Bone marrow (tissue), 2 donors: ENCODE measurements at regions not wholly inside any gene's neighbourhood (a gene's known extent, or its start where the extent isn't known, plus 50 kb on each side); places are given as distances from the start of the nearest gene placed in this dataset.

Experiments used
- DNase-seq, 2 donors: peaks; one replicate each; lab custom pipeline; 2025; lab: John Stamatoyannopoulos, UW

- DNase-seq = no peak
Observed at GRCh38 chr7:110050785-110051184, 1040.1 kb upstream of the LRRN3 start.

DNA sequence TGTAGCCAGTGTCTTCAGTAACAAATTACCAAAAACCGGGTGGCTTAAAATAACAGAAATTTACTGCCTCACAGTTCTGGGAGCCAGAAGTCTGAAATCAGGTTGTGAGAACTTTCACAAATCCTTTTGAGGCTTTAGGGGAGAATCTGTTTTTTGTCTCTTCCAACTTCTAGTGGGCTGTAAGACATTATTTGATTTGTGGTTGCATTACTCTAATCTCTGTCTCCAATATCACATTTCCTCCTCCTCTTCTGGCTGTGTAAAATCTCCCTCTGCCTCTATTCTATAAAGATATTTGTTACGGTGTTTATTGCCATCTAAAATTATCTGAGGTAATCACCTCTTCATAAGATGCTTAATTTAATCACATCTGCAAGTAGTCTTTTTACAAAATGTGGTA is 1039.6 kb upstream of the LRRN3 start:
- no peak for DNase-seq

- DNase-seq = no peak
Observed at GRCh38 chr7:110056331-110056730, 1034.6 kb upstream of the LRRN3 start.

GRCh38 chr7:110058401-110058800 is 1032.5 kb upstream of the LRRN3 start:
- no peak for DNase-seq

DNA sequence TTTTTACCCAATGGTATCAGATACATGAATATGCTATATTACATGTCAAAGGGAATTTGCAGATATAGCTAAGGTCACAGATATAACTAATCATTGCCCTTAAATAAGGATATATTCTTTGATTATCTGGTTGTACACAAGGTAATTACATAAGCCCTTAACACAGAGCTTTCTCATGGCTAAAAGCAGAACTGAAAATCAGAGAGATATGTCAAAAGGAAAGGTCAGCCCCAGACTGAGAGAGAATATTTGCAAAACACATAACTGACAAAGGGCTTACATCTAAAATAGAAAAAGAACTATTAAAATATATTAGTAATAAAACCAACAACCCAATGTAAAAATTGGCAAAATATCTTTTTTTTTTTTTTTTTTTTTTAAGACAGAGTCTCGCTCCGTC is 1029.5 kb upstream of the LRRN3 start:
- no peak for DNase-seq

GRCh38 chr7:110065121-110065520 is 1025.8 kb upstream of the LRRN3 start:
- DNase-seq = no peak

DNA sequence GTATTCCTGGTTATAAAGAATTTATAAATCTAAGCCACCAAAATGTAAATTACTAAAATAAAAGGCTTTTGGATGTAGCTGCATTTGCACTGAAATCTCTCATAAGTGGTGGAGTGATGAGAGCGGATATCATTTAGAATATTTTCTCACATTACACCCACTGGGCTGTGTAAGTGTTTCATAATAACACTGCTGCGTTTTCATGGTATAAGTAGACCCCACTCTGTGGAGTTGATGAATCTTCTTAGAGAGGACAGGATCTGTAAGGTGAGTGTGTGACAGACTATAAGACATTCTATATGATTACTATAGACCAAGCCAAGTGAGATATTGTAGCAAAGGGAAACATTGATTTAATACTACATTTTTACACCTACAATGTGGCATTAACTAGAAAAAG is 1024.1 kb upstream of the LRRN3 start:
- no peak for DNase-seq

GRCh38 chr7:110071192-110071591 is 1019.7 kb upstream of the LRRN3 start:
- DNase-seq = no peak

DNA sequence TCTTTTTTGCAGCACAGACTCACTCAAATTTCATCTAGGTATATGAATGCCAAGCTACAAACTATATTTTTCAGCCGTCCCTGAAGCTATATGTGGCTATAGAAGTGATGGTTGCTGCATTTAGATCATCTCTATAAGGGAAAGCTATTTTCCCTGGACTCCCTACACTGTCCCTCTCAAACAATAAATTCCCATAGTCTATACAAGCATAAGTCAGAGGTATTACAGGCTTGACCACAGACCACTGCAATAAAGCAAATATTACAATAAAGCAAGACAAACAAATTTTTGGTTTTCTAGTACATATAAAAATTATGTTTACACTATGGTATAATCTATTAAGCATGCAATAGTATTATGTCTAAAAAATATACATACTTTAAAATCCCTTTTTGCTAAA is 1015.5 kb upstream of the LRRN3 start:
- DNase-seq = no peak

GRCh38 chr7:110076194-110076593 is 1014.7 kb upstream of the LRRN3 start:
- no peak for DNase-seq

GRCh38 chr7:110084181-110084807 is 1006.6 kb upstream of the LRRN3 start:
- no peak for DNase-seq

- no peak for DNase-seq
Observed at GRCh38 chr7:110090110-110090820, 1000.7 kb upstream of the LRRN3 start.

DNA sequence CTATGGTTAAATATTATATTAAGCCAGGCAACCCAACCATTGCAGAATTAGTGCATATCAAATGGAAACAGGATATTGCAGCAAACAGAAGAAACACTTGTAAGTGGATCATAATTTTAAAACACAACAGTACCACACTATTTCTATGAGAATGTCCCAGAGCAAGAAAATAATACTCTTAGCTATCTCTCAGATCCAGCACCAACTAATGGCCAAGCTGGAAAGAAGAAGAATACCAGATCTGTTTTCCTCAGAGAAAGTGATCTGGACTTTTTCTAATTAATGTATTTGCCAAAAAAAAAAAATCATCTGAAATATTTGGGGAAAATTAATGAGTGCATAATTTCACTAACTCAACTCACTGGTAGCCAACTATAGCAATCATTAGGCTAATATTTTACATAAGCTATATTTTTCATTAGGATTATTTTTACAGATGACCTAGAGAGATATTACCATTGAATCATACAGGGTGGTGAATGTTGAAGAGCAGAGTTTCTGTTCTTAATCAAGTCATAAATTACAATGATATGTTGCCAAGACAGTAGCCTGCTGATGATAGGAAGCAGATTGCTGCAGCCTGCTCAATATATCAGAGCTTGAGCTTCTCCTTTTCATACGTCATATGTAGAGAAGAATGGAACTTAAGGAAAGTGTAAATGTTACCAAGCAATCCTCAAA is 995.4 kb upstream of the LRRN3 start:
- no peak for DNase-seq

DNA sequence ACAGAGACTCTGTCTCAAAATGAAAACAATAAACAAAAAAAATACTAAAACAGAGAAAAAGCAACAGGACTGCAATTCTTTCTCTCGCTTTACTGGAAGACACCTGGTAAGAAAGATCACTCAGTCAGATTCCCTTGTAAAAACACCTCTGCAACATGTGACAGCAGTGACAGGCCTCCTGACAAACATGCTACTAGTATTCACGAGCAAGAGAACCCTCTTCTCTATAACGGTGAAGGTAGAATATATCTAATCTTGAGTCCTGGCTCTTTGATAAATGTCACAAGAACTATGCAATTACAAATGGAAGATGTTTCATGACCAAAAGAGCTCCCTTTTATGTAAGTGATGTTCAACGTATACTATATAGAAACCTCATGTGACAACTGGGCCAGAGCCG is 986.7 kb upstream of the LRRN3 start:
- DNase-seq = no peak

DNA sequence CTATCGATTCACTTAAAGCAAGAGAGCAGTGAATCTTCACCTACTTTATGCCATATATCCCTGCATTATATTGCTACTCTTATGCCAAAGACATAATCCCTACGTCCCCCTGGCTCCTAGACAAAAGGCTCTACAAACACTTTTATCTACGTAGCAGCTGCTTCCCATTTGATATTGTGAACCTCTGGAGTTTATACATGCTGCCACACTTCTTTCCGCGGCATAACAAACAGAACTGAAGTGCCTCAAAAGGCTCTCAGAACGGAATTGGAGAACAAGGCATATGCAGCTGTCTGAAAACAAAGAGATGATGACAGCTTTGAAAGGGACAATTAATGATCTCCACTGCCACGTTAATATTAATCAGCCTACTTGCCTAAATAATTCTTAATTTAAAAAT is 985.6 kb upstream of the LRRN3 start:
- no peak for DNase-seq

DNA sequence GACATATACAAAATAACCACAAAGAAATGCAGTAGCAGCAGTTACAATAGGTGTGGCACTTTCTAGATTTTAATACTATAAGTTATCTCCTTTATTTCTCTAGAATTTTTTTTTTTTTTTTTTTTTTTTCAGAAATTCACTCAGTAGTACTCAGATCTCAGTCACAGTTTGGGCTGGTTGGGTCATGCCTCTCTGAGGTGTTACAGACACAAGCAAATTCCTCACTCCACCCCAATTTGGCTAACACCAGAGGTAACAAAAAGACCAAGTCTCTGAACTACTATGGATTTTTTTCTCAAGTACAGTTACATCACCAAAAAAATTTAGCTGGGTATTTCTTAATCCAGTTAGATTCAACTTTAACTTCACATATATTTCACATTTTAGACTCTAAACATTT is 985.1 kb upstream of the LRRN3 start:
- no peak for DNase-seq

- DNase-seq = no peak
Observed at GRCh38 chr7:110119883-110120581, 970.9 kb upstream of the LRRN3 start.

DNA sequence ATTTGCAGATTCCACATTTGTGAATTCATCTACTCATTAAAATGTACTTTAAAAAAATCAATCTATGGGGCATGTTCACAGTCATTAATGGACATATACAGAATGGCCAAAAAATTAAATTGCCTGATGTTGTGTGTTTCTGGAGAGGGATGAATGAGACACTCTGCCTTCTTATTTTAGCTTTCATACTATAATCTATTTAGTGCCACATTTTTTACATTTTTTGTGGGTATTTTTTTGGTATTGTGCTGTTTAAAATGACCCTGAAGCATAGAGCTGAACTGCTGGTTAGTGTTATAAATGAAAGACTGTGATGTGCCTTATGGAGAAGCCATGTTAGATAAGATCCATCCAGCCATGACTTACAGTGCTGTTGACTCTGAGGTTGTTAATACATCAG is 961.8 kb upstream of the LRRN3 start:
- DNase-seq = no peak

- DNase-seq = no peak
Observed at GRCh38 chr7:110130669-110131068, 960.3 kb upstream of the LRRN3 start.

DNA sequence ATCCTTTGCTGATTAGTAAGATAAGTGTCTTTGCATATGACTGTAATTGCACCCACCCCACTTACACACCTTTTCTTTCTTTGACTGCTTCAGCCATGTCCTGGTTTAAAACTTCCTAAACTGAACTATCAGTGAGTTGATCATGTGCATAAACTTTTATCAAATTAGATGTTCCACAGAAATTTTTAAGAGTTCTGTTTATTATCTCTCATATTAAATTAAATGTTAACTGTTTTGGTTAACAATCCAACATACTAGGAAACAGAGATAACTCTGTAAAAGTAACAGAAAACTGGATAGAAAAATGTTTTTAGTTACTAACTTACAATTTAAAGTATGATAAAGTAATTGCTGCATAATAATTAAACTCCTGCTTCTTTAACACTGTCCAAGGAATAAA is 959.6 kb upstream of the LRRN3 start:
- no peak for DNase-seq

- DNase-seq = no peak
Observed at GRCh38 chr7:110139056-110139455, 951.9 kb upstream of the LRRN3 start.

DNA sequence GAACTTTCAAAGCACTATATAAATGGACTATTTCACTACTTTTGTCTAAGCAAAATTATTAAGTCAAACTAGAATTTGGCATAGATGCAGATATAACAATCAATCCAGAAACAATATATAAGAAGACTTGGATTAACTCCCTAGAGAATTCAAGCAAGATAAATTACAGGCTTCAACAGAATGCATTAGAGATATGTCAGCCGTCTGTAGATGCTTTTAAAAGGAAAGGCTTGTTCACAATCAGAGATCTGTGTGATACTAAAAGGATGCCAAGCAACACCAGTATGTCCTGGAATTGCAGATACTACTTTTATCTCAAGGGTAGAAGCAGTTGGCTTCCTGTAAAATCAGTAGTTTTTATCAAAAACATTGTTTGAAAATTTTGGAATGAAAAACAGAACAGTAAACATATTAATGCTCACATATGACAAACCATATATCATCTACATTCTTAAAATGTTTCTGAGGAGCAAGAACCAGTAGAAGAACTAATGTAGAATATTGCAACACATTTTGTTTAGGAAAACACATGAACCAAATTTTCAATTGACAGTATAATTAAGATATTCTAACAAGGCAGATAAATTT is 947.9 kb upstream of the LRRN3 start:
- DNase-seq = no peak
